ENCODE measurements at regions not wholly inside any gene's neighbourhood (a gene's known extent, or its start where the extent isn't known, plus 50 kb on each side); places are given as distances from the start of the nearest gene placed in this dataset.
A peak's percentile ranks its signal among the peaks of the same experiment; 100 is the strongest.
"Not testable (repeated sequence)": the region's sequence is repeated elsewhere in the genome, so short reads cannot be mapped to it uniquely, and the experiment has no call there.

- H3K79me2 ChIP-seq (ENCODE audit: insufficient read depth, low read length), result no peaks in the 10 kb centered on the region
- no peaks in the 10 kb centered on the region for H3K4me1 ChIP-seq (ENCODE audit: insufficient read depth, low read length, poor library complexity, severe bottlenecking)
- TF ChIP-seq EZH2phosphoT487 (IDR thresholded peaks at IDR 0.05; ENCODE audit: borderline replicate concordance) (no peak), CTCF (conservative IDR thresholded peaks at IDR 0.05; ENCODE audit: low read length) (no peak)
- no peak overlapping the region for H3K4me3 ChIP-seq (ENCODE audit: low read length, poor library complexity, severe bottlenecking)
- H3K9ac ChIP-seq (ENCODE audit: low read depth, low read length, poor library complexity, severe bottlenecking), result no peak overlapping the region
- no peaks in the 10 kb centered on the region for H3K27me3 ChIP-seq (ENCODE audit: insufficient read depth, low read length, poor library complexity, severe bottlenecking)
- H3K9me3 ChIP-seq (ENCODE audit: insufficient read depth, low read depth, low read length), result no peaks in the 10 kb centered on the region
- no peaks in the 10 kb centered on the region for H4K20me1 ChIP-seq (ENCODE audit: insufficient read depth, low read length, poor library complexity, severe bottlenecking)
- H3K36me3 ChIP-seq (ENCODE audit: insufficient read depth, low read length), result no peaks in the 10 kb centered on the region
- H3K9me2 ChIP-seq (replicated peaks; ENCODE audit: low read depth, low read length), result no peaks in the 10 kb centered on the region
- no peak overlapping the region for H2AFZ ChIP-seq (ENCODE audit: low read length)
- no peaks in the 10 kb centered on the region for H3F3A ChIP-seq (ENCODE audit: low read depth)
- no peak overlapping the region for H3K4me2 ChIP-seq (ENCODE audit: low read depth, low read length, poor library complexity, severe bottlenecking)
Observed at GRCh38 chr13:30545320-30545719, 72.4 kb upstream of the USPL1 start.

- H2AFZ ChIP-seq (ENCODE audit: low read length); H3K4me1 ChIP-seq (ENCODE audit: insufficient read depth, low read length, poor library complexity, severe bottlenecking); H3F3A ChIP-seq (ENCODE audit: low read depth); H3K4me2 ChIP-seq (ENCODE audit: low read depth, low read length, poor library complexity, severe bottlenecking); H4K20me1 ChIP-seq (ENCODE audit: insufficient read depth, low read length, poor library complexity, severe bottlenecking); H3K4me3 ChIP-seq (ENCODE audit: low read length, poor library complexity, severe bottlenecking); H3K27me3 ChIP-seq (ENCODE audit: insufficient read depth, low read length, poor library complexity, severe bottlenecking); H3K36me3 ChIP-seq (ENCODE audit: insufficient read depth, low read length); H3K9me3 ChIP-seq (ENCODE audit: insufficient read depth, low read depth, low read length); H3K79me2 ChIP-seq (ENCODE audit: insufficient read depth, low read length); H3K9ac ChIP-seq (ENCODE audit: low read depth, low read length, poor library complexity, severe bottlenecking); H3K9me2 ChIP-seq (replicated peaks; ENCODE audit: low read depth, low read length): not testable (repeated sequence)
Observed at GRCh38 chr13:30548046-30548445, 69.7 kb upstream of the USPL1 start.

GRCh38 chr13:30551189-30551588 lies 66.5 kb upstream of the USPL1 start:
- Histone ChIP-seq H3K27me3 (ENCODE audit: insufficient read depth, low read length, poor library complexity, severe bottlenecking) (no peaks in the 10 kb centered on the region), H3K36me3 (ENCODE audit: insufficient read depth, low read length) (no peaks in the 10 kb centered on the region), H3K4me3 (ENCODE audit: low read length, poor library complexity, severe bottlenecking) (no peak overlapping the region), H3F3A (ENCODE audit: low read depth) (no peaks in the 10 kb centered on the region), H3K9me3 (ENCODE audit: insufficient read depth, low read depth, low read length) (no peaks in the 10 kb centered on the region), H4K20me1 (ENCODE audit: insufficient read depth, low read length, poor library complexity, severe bottlenecking) (no peaks in the 10 kb centered on the region), H3K9ac (ENCODE audit: low read depth, low read length, poor library complexity, severe bottlenecking) (no peak overlapping the region), H2AFZ (ENCODE audit: low read length) (no peak overlapping the region), H3K4me2 (ENCODE audit: low read depth, low read length, poor library complexity, severe bottlenecking) (no peak overlapping the region), H3K9me2 (replicated peaks; ENCODE audit: low read depth, low read length) (no peaks in the 10 kb centered on the region), H3K79me2 (ENCODE audit: insufficient read depth, low read length) (no peaks in the 10 kb centered on the region), H3K4me1 (ENCODE audit: insufficient read depth, low read length, poor library complexity, severe bottlenecking) (no peaks in the 10 kb centered on the region)
- TF ChIP-seq CTCF (conservative IDR thresholded peaks at IDR 0.05; ENCODE audit: low read length) (peak; percentile 82), EZH2phosphoT487 (IDR thresholded peaks at IDR 0.05; ENCODE audit: borderline replicate concordance) (no peak)

- Histone ChIP-seq H3K36me3 (ENCODE audit: insufficient read depth, low read length) (no peaks in the 10 kb centered on the region), H2AFZ (ENCODE audit: low read length) (no peak overlapping the region), H3K27me3 (ENCODE audit: insufficient read depth, low read length, poor library complexity, severe bottlenecking) (no peaks in the 10 kb centered on the region), H3K9ac (ENCODE audit: low read depth, low read length, poor library complexity, severe bottlenecking) (no peak overlapping the region), H3K4me3 (ENCODE audit: low read length, poor library complexity, severe bottlenecking) (no peak overlapping the region), H3K4me2 (ENCODE audit: low read depth, low read length, poor library complexity, severe bottlenecking) (no peak overlapping the region), H3F3A (ENCODE audit: low read depth) (no peaks in the 10 kb centered on the region), H4K20me1 (ENCODE audit: insufficient read depth, low read length, poor library complexity, severe bottlenecking) (no peaks in the 10 kb centered on the region), H3K9me3 (ENCODE audit: insufficient read depth, low read depth, low read length) (no peaks in the 10 kb centered on the region), H3K9me2 (replicated peaks; ENCODE audit: low read depth, low read length) (no peaks in the 10 kb centered on the region), H3K79me2 (ENCODE audit: insufficient read depth, low read length) (no peaks in the 10 kb centered on the region), H3K4me1 (ENCODE audit: insufficient read depth, low read length, poor library complexity, severe bottlenecking) (no peaks in the 10 kb centered on the region)
- TF ChIP-seq EZH2phosphoT487 (IDR thresholded peaks at IDR 0.05; ENCODE audit: borderline replicate concordance), result no peak
- no peak for TF ChIP-seq CTCF (conservative IDR thresholded peaks at IDR 0.05; ENCODE audit: low read length)
Observed at GRCh38 chr13:30552567-30552966, 65.2 kb upstream of the USPL1 start.
